GM21367 (cell line): ENCODE measurements at regions not wholly inside any gene's neighbourhood (a gene's known extent, or its start where the extent isn't known, plus 50 kb on each side); places are given as distances from the start of the nearest gene placed in this dataset.
"Not testable (repeated sequence)": the region's sequence is repeated elsewhere in the genome, so short reads cannot be mapped to it uniquely, and the experiment has no call there.

ENCODE experiments used
- ATAC-seq: cut with Tn5 transposase; IDR thresholded peaks from one replicate; pipeline ENCODE4 v1.9.1; 2021; ENCODE audit not compliant: unreplicated experiment

GRCh38 chr2:75389271-75389670 lies 171.5 kb downstream of the EVA1A start:
- ATAC-seq = no peak

- ATAC-seq = no peak
These were observed 179.7 kb downstream of the EVA1A start for GRCh38 chr2:75381032-75381431.

- ATAC-seq = no peak
These were observed 180.3 kb upstream of the TACR1 start for GRCh38 chr2:75379476-75380210.

GRCh38 chr2:75375646-75376582 lies 176.6 kb upstream of the TACR1 start:
- no peak for ATAC-seq

DNA sequence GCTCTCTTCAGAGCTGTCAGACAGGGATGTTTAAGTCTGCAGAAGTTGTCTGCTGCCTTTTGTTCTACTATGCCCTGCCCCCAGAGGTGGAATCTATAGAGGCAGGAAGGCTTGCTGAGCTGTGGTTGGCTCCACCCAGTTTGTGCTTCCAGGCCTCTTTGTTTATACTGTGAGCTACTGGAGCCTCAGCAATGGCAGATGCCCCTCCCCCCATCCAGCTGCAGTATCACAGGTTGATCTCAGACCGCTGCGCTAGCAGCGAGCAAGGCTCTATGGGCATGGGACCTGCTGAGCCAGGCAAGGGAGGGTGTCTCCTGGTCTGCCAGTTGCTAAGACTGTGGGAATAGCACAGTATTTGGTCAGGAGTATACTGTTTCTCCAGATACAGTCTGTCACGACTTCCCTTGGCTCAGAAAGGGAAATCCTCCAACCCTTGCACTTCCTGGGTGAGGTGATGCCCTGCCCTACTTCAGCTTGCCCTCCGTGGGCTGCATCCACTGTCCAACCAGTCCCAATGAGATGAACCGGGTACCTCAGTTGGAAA lies 175.2 kb upstream of the TACR1 start:
- not testable (repeated sequence) for ATAC-seq

DNA sequence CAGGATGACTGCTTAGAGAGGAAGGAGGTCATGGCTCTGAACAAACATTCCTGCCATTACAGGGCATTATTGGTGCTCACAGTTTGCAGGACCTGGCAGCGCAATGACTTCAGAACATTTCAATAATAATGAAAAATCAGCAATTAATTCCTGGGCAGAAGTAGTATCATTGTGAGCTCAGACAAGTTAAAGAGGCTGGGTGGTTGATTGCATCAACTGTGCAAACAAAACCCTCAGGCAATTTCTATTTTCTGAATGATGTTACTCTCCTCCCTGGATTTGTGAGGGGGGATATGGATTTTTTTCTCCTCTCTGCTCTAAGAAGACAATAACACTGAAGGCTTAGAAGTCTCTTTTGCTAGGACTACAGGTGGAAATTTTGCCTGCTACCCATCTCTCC lies 168.1 kb upstream of the TACR1 start:
- no peak for ATAC-seq

- no peak for ATAC-seq
These were observed 162.2 kb upstream of the TACR1 start for GRCh38 chr2:75361486-75361885.

GRCh38 chr2:75360945-75361344 lies 161.6 kb upstream of the TACR1 start:
- no peak for ATAC-seq

- ATAC-seq = no peak
These were observed 157.5 kb upstream of the TACR1 start for GRCh38 chr2:75356865-75357264.

GRCh38 chr2:75353131-75353530 lies 153.8 kb upstream of the TACR1 start:
- ATAC-seq = no peak

- ATAC-seq = no peak
These were observed 149.0 kb upstream of the TACR1 start for GRCh38 chr2:75348307-75348706.

- no peak for ATAC-seq
These were observed 144.8 kb upstream of the TACR1 start for GRCh38 chr2:75344146-75344545.

- ATAC-seq = no peak
These were observed 143.3 kb upstream of the TACR1 start for GRCh38 chr2:75342504-75343175.

GRCh38 chr2:75340560-75340959 lies 141.2 kb upstream of the TACR1 start:
- no peak for ATAC-seq

- no peak for ATAC-seq
These were observed 139.1 kb upstream of the TACR1 start for GRCh38 chr2:75338461-75338860.

DNA sequence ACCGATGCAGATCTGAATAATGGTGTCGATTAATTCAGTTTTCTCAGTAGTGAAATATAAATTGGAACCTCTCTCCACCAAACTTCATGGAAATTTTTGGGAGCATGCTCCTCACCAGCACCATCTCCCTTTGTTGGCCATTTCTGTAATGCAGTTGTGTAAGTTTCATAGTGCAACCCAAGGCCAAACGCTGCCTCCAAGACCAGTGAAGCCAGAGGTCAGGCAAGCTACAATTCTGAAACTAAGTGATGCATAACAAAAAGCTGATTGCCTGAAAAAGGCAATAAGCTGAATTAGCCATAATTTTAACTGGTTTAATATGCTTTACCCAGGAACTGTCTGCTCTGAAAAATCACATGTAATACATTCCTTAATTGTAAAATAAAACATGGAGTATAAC lies 138.3 kb upstream of the TACR1 start:
- no peak for ATAC-seq

DNA sequence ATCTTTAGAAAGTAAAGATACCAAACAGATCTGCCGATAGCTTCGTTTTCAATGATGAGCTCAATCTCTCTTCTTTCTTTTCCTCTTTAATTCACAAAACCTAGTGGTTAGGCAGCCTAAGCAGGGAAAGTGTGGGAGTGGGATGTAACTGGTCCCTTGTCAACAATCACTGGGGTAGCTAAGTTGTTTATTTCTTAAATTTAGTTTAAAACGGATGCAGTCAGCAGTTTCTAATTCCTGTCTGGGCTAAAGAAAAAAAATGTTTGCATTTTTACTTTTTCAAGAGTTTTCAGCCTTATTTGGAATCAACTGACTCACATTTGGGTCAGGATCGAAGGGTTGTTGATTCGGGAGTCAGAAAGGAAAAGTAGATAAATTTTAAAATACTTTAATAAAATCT lies 137.7 kb upstream of the TACR1 start:
- ATAC-seq = no peak

DNA sequence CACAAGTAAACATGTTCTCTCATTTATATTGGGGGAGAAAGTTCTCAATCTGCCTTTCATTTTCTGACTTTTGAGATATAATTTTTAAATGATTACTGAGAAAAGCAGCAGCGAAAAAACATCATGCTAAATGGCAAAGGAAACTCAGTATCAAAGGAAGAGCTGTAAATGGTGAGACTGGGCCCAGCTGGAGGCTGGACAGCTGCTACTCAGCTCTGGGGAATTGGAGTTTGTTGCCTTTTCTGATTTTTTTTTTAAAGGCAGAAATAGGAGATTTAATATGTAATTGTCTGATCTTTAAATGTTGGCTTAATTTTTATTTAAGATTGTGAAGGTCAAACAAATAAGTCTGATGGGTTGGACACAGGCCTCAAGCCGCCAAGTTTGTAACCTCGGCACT lies 137.1 kb upstream of the TACR1 start:
- ATAC-seq = no peak

DNA sequence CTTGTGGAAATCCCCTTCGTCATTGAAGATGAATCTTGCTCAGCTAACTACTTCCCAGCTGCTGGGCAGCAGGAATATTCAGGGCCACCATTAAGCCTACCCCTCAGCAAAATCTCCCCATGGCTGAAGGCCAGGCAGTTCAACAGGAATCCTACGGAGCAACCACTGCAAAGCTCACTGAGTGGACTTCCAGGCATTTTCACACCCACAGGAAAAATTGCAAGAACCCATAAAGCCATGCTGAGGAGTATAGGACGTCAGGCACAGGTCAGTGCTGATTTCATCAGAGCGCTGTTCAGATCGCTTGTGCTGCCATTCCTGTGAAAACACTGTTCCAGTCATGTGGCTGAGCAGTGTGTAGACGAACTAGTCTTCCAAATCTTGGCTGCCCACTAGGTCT lies 134.8 kb upstream of the TACR1 start:
- no peak for ATAC-seq

DNA sequence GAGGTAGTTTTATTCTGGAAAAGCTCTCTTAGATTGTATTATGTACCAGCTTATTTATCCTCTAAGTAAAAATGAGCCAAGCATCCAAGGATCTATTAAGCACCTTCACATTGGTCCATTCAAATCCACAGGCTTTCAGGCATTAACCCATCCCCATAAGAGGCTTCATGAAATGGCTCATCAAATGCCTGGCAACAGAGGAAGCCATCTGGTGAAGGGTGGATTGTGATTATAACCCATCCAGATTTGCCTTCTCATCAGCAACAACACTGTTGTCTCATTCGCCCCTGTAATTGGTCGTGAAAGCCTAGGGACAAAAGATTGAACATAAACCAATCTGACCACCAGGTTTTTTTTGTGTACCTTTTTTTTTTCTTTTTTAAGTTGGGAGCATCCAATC lies 134.3 kb upstream of the TACR1 start:
- no peak for ATAC-seq

GRCh38 chr2:75328156-75328555 lies 128.8 kb upstream of the TACR1 start:
- ATAC-seq = no peak
